NB4 (cell line): ENCODE measurements at regions not wholly inside any gene's neighbourhood (a gene's known extent, or its start where the extent isn't known, plus 50 kb on each side); places are given as distances from the start of the nearest gene placed in this dataset.

Source experiments
- CTCF ChIP-seq: IDR thresholded peaks from one replicate; pipeline ENCODE4 v1.5.1; 2012; ENCODE audit warnings: low read depth, low read length
- MYC ChIP-seq: IDR thresholded peaks from 2 replicates; pipeline ENCODE4 v1.6.1; 2011; ENCODE audit warnings: low read depth, low read length
- POLR2A ChIP-seq: IDR thresholded peaks from 2 replicates; pipeline ENCODE4 v1.6.1; 2011; ENCODE audit warnings: mild to moderate bottlenecking; ENCODE audit not compliant: insufficient read length; ENCODE audit errors: extremely low read depth

- TF ChIP-seq POLR2A = no peak
- no peak for TF ChIP-seq CTCF
- TF ChIP-seq MYC = no peak
Observed at GRCh38 chr14:58782011-58782410, 144.2 kb downstream of the DACT1 start.
